IMR-90 (cell line): ENCODE measurements at regions not wholly inside any gene's neighbourhood (a gene's known extent, or its start where the extent isn't known, plus 50 kb on each side); places are given as distances from the start of the nearest gene placed in this dataset.

Experiments
- ATAC-seq: fragments of 200-7000 bp; cut with Tn5 transposase; 2 replicates; pipeline ENCODE4 v1.9.1; 2020; ENCODE audit warnings: low read depth, mild to moderate bottlenecking, moderate library complexity
- BruUV-seq: library from RNA; stranded (reverse); fragments of 400-500 nt; replicated peaks from 2 replicates; lab custom pipeline; 2021; lab: Mats Ljungman, UMichigan
- CTCF ChIA-PET: fragments of 300-600 bp; formaldehyde crosslinking; extraction: SDS; loops from one replicate; lab custom pipeline; 2021; ENCODE audit warnings: antibody characterized with exemption; lab: Yijun Ruan, JAX
- POLR2A ChIA-PET: fragments of 300-600 bp; sonication (Branson Sonifier 250); formaldehyde crosslinking; loops from one replicate; lab custom pipeline; 2022; ENCODE audit warnings: antibody characterized with exemption; ENCODE audit not compliant: unreplicated experiment; lab: Charles Lee
- DNase-seq: peaks from one replicate; pipeline ENCODE4 v3.0.0; 2013
- H2AFZ ChIP-seq: replicated peaks from 2 replicates; pipeline ENCODE3; 2013; ENCODE audit warnings: low read length, mild to moderate bottlenecking; ENCODE audit not compliant: poor library complexity
- H2AK5ac ChIP-seq: 2 replicates; pipeline ENCODE4 v1.6.1; 2013; ENCODE audit warnings: low read depth, low read length, inconsistent platforms
- H2AK9ac ChIP-seq: replicated peaks from 2 replicates; pipeline ENCODE3; 2013; ENCODE audit warnings: mild to moderate bottlenecking, low read depth, low read length, moderate library complexity; ENCODE audit not compliant: poor library complexity
- H2BK120ac ChIP-seq: 2 replicates; pipeline ENCODE4 v1.6.1; 2013; ENCODE audit warnings: low read depth, low read length, inconsistent platforms
- H2BK15ac ChIP-seq: 3 replicates; pipeline ENCODE4 v1.6.1; 2013; ENCODE audit warnings: low read depth, low read length, inconsistent platforms
- H2BK20ac ChIP-seq: 2 replicates; pipeline ENCODE4 v1.6.1; 2013; ENCODE audit warnings: low read depth, mild to moderate bottlenecking, inconsistent platforms, low read length, moderate library complexity
- H2BK5ac ChIP-seq: 2 replicates; pipeline ENCODE4 v1.6.1; 2013; ENCODE audit warnings: mild to moderate bottlenecking, low read depth, low read length, inconsistent platforms; ENCODE audit not compliant: poor library complexity, severe bottlenecking
- H3K14ac ChIP-seq: replicated peaks from 2 replicates; pipeline ENCODE4 v1.6.1; 2013; ENCODE audit warnings: low read depth, low read length, inconsistent platforms
- H3K18ac ChIP-seq: 2 replicates; pipeline ENCODE4 v1.6.1; 2013; ENCODE audit warnings: low read depth, low read length, control low read depth
- H3K23ac ChIP-seq: 2 replicates; pipeline ENCODE4 v1.6.1; 2013; ENCODE audit warnings: low read depth, low read length, inconsistent platforms
- H3K27ac ChIP-seq: 2 replicates; pipeline ENCODE4 v1.5.1; 2013; ENCODE audit warnings: mild to moderate bottlenecking, control low read depth, low read length; ENCODE audit not compliant: insufficient read depth
- H3K27me3 ChIP-seq: 2 replicates; pipeline ENCODE4 v1.6.1; 2013; ENCODE audit warnings: low read length; ENCODE audit not compliant: control insufficient read depth, insufficient read depth
- H3K36me3 ChIP-seq: 2 replicates; pipeline ENCODE4 v1.6.1; 2013; ENCODE audit warnings: low read length, mixed read lengths; ENCODE audit not compliant: control insufficient read depth, insufficient read depth
- H3K4ac ChIP-seq: 2 replicates; pipeline ENCODE4 v1.6.1; 2013; ENCODE audit warnings: low read depth, low read length, inconsistent platforms
- H3K4me1 ChIP-seq: 2 replicates; pipeline ENCODE4 v1.6.1; 2013; ENCODE audit warnings: low read length, mixed read lengths; ENCODE audit not compliant: control insufficient read depth, insufficient read depth
- H3K4me2 ChIP-seq: 2 replicates; pipeline ENCODE4 v1.6.1; 2013; ENCODE audit warnings: low read depth, mild to moderate bottlenecking, control low read depth, low read length, moderate library complexity
- H3K4me3 ChIP-seq: 2 replicates; pipeline ENCODE4 v1.5.1; 2013; ENCODE audit warnings: low read depth, mild to moderate bottlenecking, control low read depth, low read length, moderate library complexity; ENCODE audit not compliant: insufficient read depth
- H3K56ac ChIP-seq: 2 replicates; pipeline ENCODE4 v1.6.1; 2013; ENCODE audit warnings: low read length, inconsistent platforms; ENCODE audit not compliant: insufficient read depth; ENCODE audit errors: extremely low read depth
- H3K79me1 ChIP-seq, 2 experiments: 2 replicates each; pipeline ENCODE4 v1.6.1; 2013; ENCODE audit warnings: low read length in 2 of 2, inconsistent platforms in 1 of 2, low read depth in 1 of 2
- H3K9ac ChIP-seq: 2 replicates; pipeline ENCODE4 v1.6.1; 2013; ENCODE audit warnings: low read depth, low read length, control low read depth
- H3K9me1 ChIP-seq: 2 replicates; pipeline ENCODE4 v1.6.1; 2013; ENCODE audit warnings: low read length, inconsistent platforms; ENCODE audit not compliant: insufficient read depth
- H3K9me3 ChIP-seq: 2 replicates; pipeline ENCODE4 v1.6.1; 2013; ENCODE audit warnings: low read length; ENCODE audit not compliant: control insufficient read depth, insufficient read depth
- H4K20me1 ChIP-seq: 2 replicates; pipeline ENCODE4 v1.6.1; 2013; ENCODE audit warnings: low read length, inconsistent platforms; ENCODE audit not compliant: insufficient read depth
- H4K5ac ChIP-seq: 2 replicates; pipeline ENCODE4 v1.6.1; 2013; ENCODE audit warnings: mild to moderate bottlenecking, low read depth, low read length, control low read depth
- H4K8ac ChIP-seq, 2 experiments: 2 replicates each; pipeline ENCODE4 v1.6.1; 2013; ENCODE audit warnings: low read depth in 2 of 2, low read length in 2 of 2, control low read depth in 1 of 2, inconsistent platforms in 1 of 2
- H4K91ac ChIP-seq: 2 replicates; pipeline ENCODE4 v1.6.1; 2013; ENCODE audit warnings: low read depth, low read length, inconsistent platforms; ENCODE audit not compliant: insufficient read depth
- BHLHE40 ChIP-seq: fragments of 150-350 bp; IDR thresholded peaks from 2 replicates; pipeline ENCODE4 v1.6.1; 2016; ENCODE audit warnings: mild to moderate bottlenecking, low read depth, low read length
- CEBPB ChIP-seq: IDR thresholded peaks from 2 replicates; pipeline ENCODE4 v1.6.1; 2012; ENCODE audit warnings: low read depth, low read length, improper control_type of control experiment
- CHD1 ChIP-seq: IDR thresholded peaks from 2 replicates; pipeline ENCODE4 v1.6.1; 2012; ENCODE audit warnings: low read depth, low read length, improper control_type of control experiment
- NFE2L2 ChIP-seq: fragments of 150-350 bp; IDR thresholded peaks from 2 replicates; pipeline ENCODE4 v1.6.1; 2016; ENCODE audit warnings: low read depth, mild to moderate bottlenecking, low read length
- RCOR1 ChIP-seq: IDR thresholded peaks from 2 replicates; pipeline ENCODE4 v1.6.1; 2012; ENCODE audit warnings: mild to moderate bottlenecking, low read length, improper control_type of control experiment; ENCODE audit not compliant: insufficient replicate concordance
- SMC3 ChIP-seq: fragments of 150-350 bp; IDR thresholded peaks from 2 replicates; pipeline ENCODE4 v1.6.1; 2016; ENCODE audit warnings: low read depth, mild to moderate bottlenecking, antibody characterized with exemption, low read length, moderate library complexity
- WGBS, 2 experiments: methylation state at CpG; one replicate each; pipeline versions ENCODE4 v1.1.5 to v1.1.7; 2013; ENCODE audit warnings: missing lambda C conversion rate in 2 of 2; ENCODE audit not compliant: insufficient read length in 1 of 2; ENCODE audit errors: extremely low coverage in 2 of 2; 5-methylcytosine and 5-hydroxymethylcytosine counted together
- dilution Hi-C: fragments of 300-500 bp; cut with HindIII; formaldehyde crosslinking; loops from one replicate; pipeline ENCODE4 v1.14.3; 2018; ENCODE audit warnings: low sequenced_read_pairs; ENCODE audit not compliant: unreplicated experiment
- in situ Hi-C: fragments of 300-500 bp; cut with MboI; formaldehyde crosslinking; loops from 3 replicates; pipeline ENCODE4 v1.14.3; 2019; ENCODE audit warnings: low sequenced_read_pairs, inconsistent platforms, mixed read lengths
- intact Hi-C: fragments of 100-400 bp; cut with micrococcal nuclease; formaldehyde crosslinking; loops from 2 replicates; pipeline ENCODE4 v1.10.0; 2022
- TF ChIP-seq, protein P1 (sequence below): conservative IDR thresholded peaks from 2 replicates; pipeline ENCODE4 v1.5.1; 2012; ENCODE audit warnings: mild to moderate bottlenecking, low read depth, low read length, improper control_type of control experiment

DNA sequence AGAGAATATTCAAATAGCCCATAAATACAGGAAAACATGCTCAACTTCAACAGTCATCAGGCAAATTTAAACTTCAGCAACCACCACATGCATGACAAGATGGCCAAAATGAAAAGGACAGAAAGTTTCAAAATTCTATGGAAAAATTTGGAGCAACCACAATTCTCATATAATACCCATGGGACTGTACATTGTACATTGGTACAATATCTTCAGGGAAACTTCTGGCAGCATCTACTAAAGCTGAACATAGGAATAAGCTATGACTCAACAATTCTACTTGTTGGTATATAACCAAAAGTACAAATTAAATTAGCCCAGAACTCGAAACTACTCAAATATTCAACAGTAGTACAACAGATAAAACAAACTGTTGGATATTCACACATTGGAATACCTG is 847.6 kb downstream of the TBL1XR1 start:
- Histone ChIP-seq H3K9ac (no peak overlapping the region), H2BK15ac (no peak overlapping the region), H3K4ac (no peak overlapping the region), H3K9me1 (no peaks in the 10 kb centered on the region), H3K4me1 (peaks cover 2% of the 10 kb centered on the region; the same call in 1 of the 2 replicates), H2BK20ac (no peak overlapping the region), H2BK120ac (no peak overlapping the region), H2AK5ac (no peak overlapping the region), H4K91ac (no peak overlapping the region), H3K27me3 (no peaks in the 10 kb centered on the region), H3K14ac (no peak overlapping the region), H3K9me3 (no peaks in the 10 kb centered on the region; the same call in 1 of the 2 replicates), H4K8ac (no peak overlapping the region), H3K4me2 (no peak overlapping the region), H3K18ac (no peak overlapping the region), H3K27ac (no peak overlapping the region), H4K5ac (no peak overlapping the region), H2BK5ac (no peak overlapping the region), H2AK9ac (no peak overlapping the region), H3K4me3 (no peak overlapping the region), H3K79me1 (no peaks in the 10 kb centered on the region), H3K23ac (no peak overlapping the region), H3K56ac (no peak overlapping the region), H4K20me1 (no peaks in the 10 kb centered on the region), H3K36me3 (no peaks in the 10 kb centered on the region), H2AFZ (no peak overlapping the region)
- intact Hi-C loops (no loop called here), dilution Hi-C loops (no loop called here), in situ Hi-C loops (no loop called here)
- no TSS peak for BruUV-seq
- ChIA-PET CTCF (interaction anchor here (1.1 kb wide), 1 partner anchor 9 kb away, joined by 3 read pairs; no protein-coding TSS in a partner anchor), POLR2A (no interaction called here)
- WGBS, 2 experiments = no CpG with 5 or more reads among the region's 1 CpG
- DNase-seq (no peak), ATAC-seq (no peak)
- TF ChIP-seq, protein P1, sequence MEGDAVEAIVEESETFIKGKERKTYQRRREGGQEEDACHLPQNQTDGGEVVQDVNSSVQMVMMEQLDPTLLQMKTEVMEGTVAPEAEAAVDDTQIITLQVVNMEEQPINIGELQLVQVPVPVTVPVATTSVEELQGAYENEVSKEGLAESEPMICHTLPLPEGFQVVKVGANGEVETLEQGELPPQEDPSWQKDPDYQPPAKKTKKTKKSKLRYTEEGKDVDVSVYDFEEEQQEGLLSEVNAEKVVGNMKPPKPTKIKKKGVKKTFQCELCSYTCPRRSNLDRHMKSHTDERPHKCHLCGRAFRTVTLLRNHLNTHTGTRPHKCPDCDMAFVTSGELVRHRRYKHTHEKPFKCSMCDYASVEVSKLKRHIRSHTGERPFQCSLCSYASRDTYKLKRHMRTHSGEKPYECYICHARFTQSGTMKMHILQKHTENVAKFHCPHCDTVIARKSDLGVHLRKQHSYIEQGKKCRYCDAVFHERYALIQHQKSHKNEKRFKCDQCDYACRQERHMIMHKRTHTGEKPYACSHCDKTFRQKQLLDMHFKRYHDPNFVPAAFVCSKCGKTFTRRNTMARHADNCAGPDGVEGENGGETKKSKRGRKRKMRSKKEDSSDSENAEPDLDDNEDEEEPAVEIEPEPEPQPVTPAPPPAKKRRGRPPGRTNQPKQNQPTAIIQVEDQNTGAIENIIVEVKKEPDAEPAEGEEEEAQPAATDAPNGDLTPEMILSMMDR = no peak
- TF ChIP-seq CEBPB (no peak), NFE2L2 (no peak), RCOR1 (no peak), BHLHE40 (no peak), SMC3 (no peak), CHD1 (no peak)
